SK-N-SH (cell line): ENCODE measurements at regions not wholly inside any gene's neighbourhood (a gene's known extent, or its start where the extent isn't known, plus 50 kb on each side); places are given as distances from the start of the nearest gene placed in this dataset.

Experiments
- CTCF ChIA-PET: fragments of 300-600, 350-600 bp; formaldehyde crosslinking; extraction: SDS; loops from one replicate; lab custom pipeline; 2021; lab: Yijun Ruan, JAX
- POLR2A ChIA-PET: fragments of 350-600 bp; sonication (Branson Sonifier 250); formaldehyde crosslinking; extraction: SDS; loops from one replicate; lab custom pipeline; 2020; ENCODE audit warnings: antibody characterized with exemption, inconsistent platforms; lab: Yijun Ruan, JAX
- DNase-seq: peaks from one replicate; pipeline ENCODE4 v3.0.0; 2012
- H2AFZ ChIP-seq: fragments of 200-600 bp; sonication (generic); 2 replicates; pipeline ENCODE4 v1.8.1; 2016; ENCODE audit warnings: antibody characterized with exemption, mild to moderate bottlenecking, low read depth
- H3F3A ChIP-seq: fragments of 200-600 bp; sonication (generic); replicated peaks from 2 replicates; pipeline ENCODE3; 2016; ENCODE audit warnings: antibody characterized with exemption, mild to moderate bottlenecking; ENCODE audit not compliant: insufficient read depth
- H3K27ac ChIP-seq, 2 experiments: fragments of 200-500 bp in 1 of 2; fragments of 200-600 bp in 1 of 2; sonication (Bioruptor generic) in 1 of 2; sonication (generic), shearing (Covaris generic) in 1 of 2; 2 replicates each; pipeline versions ENCODE4 v1.5.1 to v1.6.1; 2014 to 2016; ENCODE audit warnings: low read depth in 2 of 2, inconsistent platforms in 1 of 2, low read length in 1 of 2, mild to moderate bottlenecking in 1 of 2, mixed read lengths in 1 of 2
- H3K27me3 ChIP-seq: fragments of 200-600 bp; sonication (generic), shearing (Covaris generic); 2 replicates; pipeline ENCODE4 v1.6.1; 2016; ENCODE audit warnings: mixed run types; ENCODE audit not compliant: insufficient read depth
- H3K36me3 ChIP-seq, 2 experiments: fragments of 200-500 bp in 1 of 2; fragments of 200-600 bp in 1 of 2; sonication (Bioruptor generic) in 1 of 2; sonication (generic) in 1 of 2; replicated peaks in 1 of 2; 2 replicates each; pipeline versions ENCODE3 to v1.5.1; 2014 to 2016; ENCODE audit warnings: low read length in 1 of 2, mild to moderate bottlenecking in 1 of 2; ENCODE audit not compliant: insufficient read depth in 2 of 2, control insufficient read depth in 1 of 2
- H3K4me1 ChIP-seq, 2 experiments: fragments of 200-500 bp in 1 of 2; fragments of 200-600 bp in 1 of 2; sonication (Bioruptor generic) in 1 of 2; sonication (generic), shearing (Covaris generic) in 1 of 2; 2 replicates each; pipeline versions ENCODE4 v1.5.1 to v1.6.1; 2014 to 2016; ENCODE audit warnings: low read depth in 1 of 2, low read length in 1 of 2, mixed run types in 1 of 2; ENCODE audit not compliant: insufficient read depth in 2 of 2, control insufficient read depth in 1 of 2
- H3K4me2 ChIP-seq: fragments of 200-600 bp; sonication (generic), shearing (Covaris generic); 2 replicates; pipeline ENCODE4 v1.6.1; 2017; ENCODE audit warnings: mixed run types
- H3K4me3 ChIP-seq, 2 experiments: fragments of 200-500 bp in 1 of 2; fragments of 200-600 bp in 1 of 2; sonication (Bioruptor generic) in 1 of 2; sonication (generic), shearing (Covaris generic) in 1 of 2; 2 replicates each; pipeline versions ENCODE4 v1.5.1 to v1.8.1; 2014 to 2016; ENCODE audit warnings: low read depth in 2 of 2, inconsistent platforms in 1 of 2, low read length in 1 of 2, mild to moderate bottlenecking in 1 of 2, mixed read lengths in 1 of 2, moderate library complexity in 1 of 2
- H3K79me2 ChIP-seq: fragments of 200-600 bp; sonication (generic); 2 replicates; pipeline ENCODE4 v1.8.1; 2017; ENCODE audit warnings: mild to moderate bottlenecking; ENCODE audit not compliant: insufficient read depth
- H3K9ac ChIP-seq: fragments of 200-600 bp; sonication (generic); 2 replicates; pipeline ENCODE4 v1.6.1; 2017; ENCODE audit warnings: mixed run types
- H3K9me2 ChIP-seq: fragments of 200-600 bp; sonication (generic); 2 replicates; pipeline ENCODE4 v1.6.1; 2017; ENCODE audit warnings: mixed run types
- H3K9me3 ChIP-seq: fragments of 200-600 bp; sonication (generic); 2 replicates; pipeline ENCODE4 v1.6.1; 2017; ENCODE audit warnings: mixed run types, mild to moderate bottlenecking, moderate library complexity
- H4K20me1 ChIP-seq: fragments of 200-600 bp; sonication (generic); 2 replicates; pipeline ENCODE4 v1.6.1; 2017; ENCODE audit warnings: mild to moderate bottlenecking, mixed run types; ENCODE audit not compliant: insufficient read depth
- FOXJ3 ChIP-seq: sonication (generic); formaldehyde crosslinking; IDR thresholded peaks from 2 replicates; pipeline ENCODE4 v1.5.1; 2020; ENCODE audit warnings: mild to moderate bottlenecking, missing genetic modification reagents
- GATA2 ChIP-seq: sonication (generic); formaldehyde crosslinking; IDR thresholded peaks from 2 replicates; pipeline ENCODE4 v1.5.0; 2020; ENCODE audit warnings: mild to moderate bottlenecking, missing genetic modification reagents
- MEF2A ChIP-seq: IDR thresholded peaks from 2 replicates; pipeline ENCODE4 v1.4.0; 2012; ENCODE audit warnings: low read depth, borderline replicate concordance
- MXI1 ChIP-seq: IDR thresholded peaks from 2 replicates; pipeline ENCODE4 v1.6.1; 2012; ENCODE audit warnings: mild to moderate bottlenecking, low read depth, low read length, improper control_type of control experiment
- NFIC ChIP-seq: IDR thresholded peaks from 2 replicates; pipeline ENCODE4 v1.4.0; 2012; ENCODE audit warnings: borderline replicate concordance
- POLR2AphosphoS5 ChIP-seq: IDR thresholded peaks from 2 replicates; pipeline ENCODE4 v1.6.1; 2012; ENCODE audit warnings: low read depth, low read length
- RFX5 ChIP-seq: IDR thresholded peaks from 2 replicates; pipeline ENCODE4 v1.6.1; 2012; ENCODE audit warnings: mild to moderate bottlenecking, improper control_type of control experiment, low read length
- SMC3 ChIP-seq: IDR thresholded peaks from 2 replicates; pipeline ENCODE4 v1.6.1; 2012; ENCODE audit warnings: low read depth, low read length, improper control_type of control experiment
- TAF1 ChIP-seq: IDR thresholded peaks from 2 replicates; pipeline ENCODE4 v1.6.1; 2012; ENCODE audit warnings: low read depth, mild to moderate bottlenecking, low read length, moderate library complexity, borderline replicate concordance
- YY1 ChIP-seq: IDR thresholded peaks from 2 replicates; pipeline ENCODE4 v1.4.0; 2012; ENCODE audit warnings: low read depth, mild to moderate bottlenecking
- WGBS: methylation state at CpG from one replicate; pipeline ENCODE4 v1.1.6; 2017; ENCODE audit warnings: low lambda C conversion rate; 5-methylcytosine and 5-hydroxymethylcytosine counted together
- TF ChIP-seq, protein P1 (sequence below): IDR thresholded peaks from 2 replicates; pipeline ENCODE4; 2012
- TF ChIP-seq, protein P2 (sequence below): fragments of 150-350 bp; IDR thresholded peaks from 2 replicates; pipeline ENCODE4 v1.6.1; 2016; ENCODE audit warnings: mild to moderate bottlenecking, low read depth, low read length
- TF ChIP-seq, protein P3 (sequence below): IDR thresholded peaks from 2 replicates; pipeline ENCODE4 v1.4.0; 2012; ENCODE audit warnings: low read depth, borderline replicate concordance
- TF ChIP-seq, protein P4 (sequence below): IDR thresholded peaks from 2 replicates; pipeline ENCODE4 v1.4.0; 2012; ENCODE audit warnings: low read depth, borderline replicate concordance
- TF ChIP-seq, protein P5 (sequence below): fragments of 150-350 bp; IDR thresholded peaks from 2 replicates; pipeline ENCODE4 v1.6.1; 2017; ENCODE audit warnings: antibody characterized with exemption, low read length, low read depth, borderline replicate concordance
- TF ChIP-seq, protein P6 (sequence below): IDR thresholded peaks from 2 replicates; pipeline ENCODE4 v1.6.1; 2012; ENCODE audit warnings: mild to moderate bottlenecking, low read depth, low read length, moderate library complexity

DNA sequence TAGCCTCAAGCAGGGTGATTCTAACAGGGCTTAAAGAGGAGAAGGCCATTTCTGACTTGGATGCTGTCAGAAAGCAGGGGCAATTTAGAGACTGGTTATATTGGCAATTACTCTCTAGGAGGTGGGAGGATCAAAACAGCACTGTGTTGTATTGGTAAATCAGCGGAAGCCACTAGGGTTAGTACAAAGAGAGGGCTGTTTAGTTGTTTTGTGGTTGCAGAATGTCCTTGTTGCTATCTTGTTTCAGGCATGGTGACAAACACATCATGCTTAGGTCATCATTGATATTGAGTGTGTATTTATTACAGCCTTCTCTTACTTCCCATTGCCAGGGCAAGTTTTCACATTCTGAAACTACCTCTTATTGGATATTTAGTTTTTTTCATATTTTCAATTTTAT, 165.3 kb downstream of the TAF11L14 start (continued):
- TF ChIP-seq SMC3 (no peak), YY1 (no peak), GATA2 (CRISPR knock-in tag) (no peak)
- TF ChIP-seq, protein P1, sequence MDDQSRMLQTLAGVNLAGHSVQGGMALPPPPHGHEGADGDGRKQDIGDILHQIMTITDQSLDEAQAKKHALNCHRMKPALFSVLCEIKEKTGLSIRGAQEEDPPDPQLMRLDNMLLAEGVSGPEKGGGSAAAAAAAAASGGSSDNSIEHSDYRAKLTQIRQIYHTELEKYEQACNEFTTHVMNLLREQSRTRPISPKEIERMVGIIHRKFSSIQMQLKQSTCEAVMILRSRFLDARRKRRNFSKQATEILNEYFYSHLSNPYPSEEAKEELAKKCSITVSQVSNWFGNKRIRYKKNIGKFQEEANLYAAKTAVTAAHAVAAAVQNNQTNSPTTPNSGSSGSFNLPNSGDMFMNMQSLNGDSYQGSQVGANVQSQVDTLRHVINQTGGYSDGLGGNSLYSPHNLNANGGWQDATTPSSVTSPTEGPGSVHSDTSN: no peak
- TF ChIP-seq, protein P2, sequence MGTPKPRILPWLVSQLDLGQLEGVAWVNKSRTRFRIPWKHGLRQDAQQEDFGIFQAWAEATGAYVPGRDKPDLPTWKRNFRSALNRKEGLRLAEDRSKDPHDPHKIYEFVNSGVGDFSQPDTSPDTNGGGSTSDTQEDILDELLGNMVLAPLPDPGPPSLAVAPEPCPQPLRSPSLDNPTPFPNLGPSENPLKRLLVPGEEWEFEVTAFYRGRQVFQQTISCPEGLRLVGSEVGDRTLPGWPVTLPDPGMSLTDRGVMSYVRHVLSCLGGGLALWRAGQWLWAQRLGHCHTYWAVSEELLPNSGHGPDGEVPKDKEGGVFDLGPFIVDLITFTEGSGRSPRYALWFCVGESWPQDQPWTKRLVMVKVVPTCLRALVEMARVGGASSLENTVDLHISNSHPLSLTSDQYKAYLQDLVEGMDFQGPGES: no peak

DNA sequence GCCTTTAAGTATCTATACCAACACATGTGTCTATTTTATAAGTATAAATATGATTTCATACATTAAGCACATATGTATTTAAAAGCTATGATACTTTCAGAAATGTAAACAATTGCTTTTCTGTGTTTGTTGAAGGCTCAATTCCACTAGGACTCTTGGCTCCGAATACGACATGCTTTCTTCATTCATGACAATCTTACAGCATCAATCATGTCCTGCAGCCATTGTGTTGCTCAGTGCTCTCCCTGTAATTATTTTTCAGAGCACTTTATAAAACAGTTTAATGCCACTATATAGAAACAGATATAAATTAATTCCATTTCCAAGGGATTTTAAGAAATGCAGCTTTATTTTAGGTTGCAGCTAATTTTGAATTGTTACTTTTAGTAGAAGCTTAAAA, 167.3 kb downstream of the TAF11L14 start:
- ChIA-PET POLR2A (no interaction called here), CTCF (interaction anchor here (0.6 kb wide), 1 partner anchor 251 kb away, joined by 4 read pairs; no protein-coding TSS in a partner anchor)
- no peak overlapping the region for H2AFZ ChIP-seq
- no peak overlapping the region for H3K4me3 ChIP-seq
- WGBS: 16% methylated on average over 2 of the region's 2 CpGs
- DNase-seq: no peak
- no peaks in the 10 kb centered on the region for H4K20me1 ChIP-seq
- H3K9me3 ChIP-seq: no peaks in the 10 kb centered on the region
- H3K4me1 ChIP-seq: no peaks in the 10 kb centered on the region; a peak in 1 of 4 replicates
- no peaks in the 10 kb centered on the region for H3K9me2 ChIP-seq
- no peak overlapping the region for H3K9ac ChIP-seq
- H3F3A ChIP-seq: no peaks in the 10 kb centered on the region
- no peak overlapping the region for H3K4me2 ChIP-seq
- H3K79me2 ChIP-seq: no peaks in the 10 kb centered on the region
- H3K27me3 ChIP-seq: no peaks in the 10 kb centered on the region
- TF ChIP-seq RFX5: no peak
- no peak for TF ChIP-seq MEF2A
- no peak for TF ChIP-seq TAF1
- no peak for TF ChIP-seq MXI1
- TF ChIP-seq, protein P3, sequence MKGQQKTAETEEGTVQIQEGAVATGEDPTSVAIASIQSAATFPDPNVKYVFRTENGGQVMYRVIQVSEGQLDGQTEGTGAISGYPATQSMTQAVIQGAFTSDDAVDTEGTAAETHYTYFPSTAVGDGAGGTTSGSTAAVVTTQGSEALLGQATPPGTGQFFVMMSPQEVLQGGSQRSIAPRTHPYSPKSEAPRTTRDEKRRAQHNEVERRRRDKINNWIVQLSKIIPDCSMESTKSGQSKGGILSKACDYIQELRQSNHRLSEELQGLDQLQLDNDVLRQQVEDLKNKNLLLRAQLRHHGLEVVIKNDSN: no peak
- TF ChIP-seq FOXJ3 (CRISPR knock-in tag): no peak
- TF ChIP-seq, protein P4, sequence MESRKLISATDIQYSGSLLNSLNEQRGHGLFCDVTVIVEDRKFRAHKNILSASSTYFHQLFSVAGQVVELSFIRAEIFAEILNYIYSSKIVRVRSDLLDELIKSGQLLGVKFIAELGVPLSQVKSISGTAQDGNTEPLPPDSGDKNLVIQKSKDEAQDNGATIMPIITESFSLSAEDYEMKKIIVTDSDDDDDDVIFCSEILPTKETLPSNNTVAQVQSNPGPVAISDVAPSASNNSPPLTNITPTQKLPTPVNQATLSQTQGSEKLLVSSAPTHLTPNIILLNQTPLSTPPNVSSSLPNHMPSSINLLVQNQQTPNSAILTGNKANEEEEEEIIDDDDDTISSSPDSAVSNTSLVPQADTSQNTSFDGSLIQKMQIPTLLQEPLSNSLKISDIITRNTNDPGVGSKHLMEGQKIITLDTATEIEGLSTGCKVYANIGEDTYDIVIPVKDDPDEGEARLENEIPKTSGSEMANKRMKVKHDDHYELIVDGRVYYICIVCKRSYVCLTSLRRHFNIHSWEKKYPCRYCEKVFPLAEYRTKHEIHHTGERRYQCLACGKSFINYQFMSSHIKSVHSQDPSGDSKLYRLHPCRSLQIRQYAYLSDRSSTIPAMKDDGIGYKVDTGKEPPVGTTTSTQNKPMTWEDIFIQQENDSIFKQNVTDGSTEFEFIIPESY: no peak
- no peak for TF ChIP-seq YY1
- TF ChIP-seq, protein P5, sequence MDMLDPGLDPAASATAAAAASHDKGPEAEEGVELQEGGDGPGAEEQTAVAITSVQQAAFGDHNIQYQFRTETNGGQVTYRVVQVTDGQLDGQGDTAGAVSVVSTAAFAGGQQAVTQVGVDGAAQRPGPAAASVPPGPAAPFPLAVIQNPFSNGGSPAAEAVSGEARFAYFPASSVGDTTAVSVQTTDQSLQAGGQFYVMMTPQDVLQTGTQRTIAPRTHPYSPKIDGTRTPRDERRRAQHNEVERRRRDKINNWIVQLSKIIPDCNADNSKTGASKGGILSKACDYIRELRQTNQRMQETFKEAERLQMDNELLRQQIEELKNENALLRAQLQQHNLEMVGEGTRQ: no peak
- TF ChIP-seq, protein P6, sequence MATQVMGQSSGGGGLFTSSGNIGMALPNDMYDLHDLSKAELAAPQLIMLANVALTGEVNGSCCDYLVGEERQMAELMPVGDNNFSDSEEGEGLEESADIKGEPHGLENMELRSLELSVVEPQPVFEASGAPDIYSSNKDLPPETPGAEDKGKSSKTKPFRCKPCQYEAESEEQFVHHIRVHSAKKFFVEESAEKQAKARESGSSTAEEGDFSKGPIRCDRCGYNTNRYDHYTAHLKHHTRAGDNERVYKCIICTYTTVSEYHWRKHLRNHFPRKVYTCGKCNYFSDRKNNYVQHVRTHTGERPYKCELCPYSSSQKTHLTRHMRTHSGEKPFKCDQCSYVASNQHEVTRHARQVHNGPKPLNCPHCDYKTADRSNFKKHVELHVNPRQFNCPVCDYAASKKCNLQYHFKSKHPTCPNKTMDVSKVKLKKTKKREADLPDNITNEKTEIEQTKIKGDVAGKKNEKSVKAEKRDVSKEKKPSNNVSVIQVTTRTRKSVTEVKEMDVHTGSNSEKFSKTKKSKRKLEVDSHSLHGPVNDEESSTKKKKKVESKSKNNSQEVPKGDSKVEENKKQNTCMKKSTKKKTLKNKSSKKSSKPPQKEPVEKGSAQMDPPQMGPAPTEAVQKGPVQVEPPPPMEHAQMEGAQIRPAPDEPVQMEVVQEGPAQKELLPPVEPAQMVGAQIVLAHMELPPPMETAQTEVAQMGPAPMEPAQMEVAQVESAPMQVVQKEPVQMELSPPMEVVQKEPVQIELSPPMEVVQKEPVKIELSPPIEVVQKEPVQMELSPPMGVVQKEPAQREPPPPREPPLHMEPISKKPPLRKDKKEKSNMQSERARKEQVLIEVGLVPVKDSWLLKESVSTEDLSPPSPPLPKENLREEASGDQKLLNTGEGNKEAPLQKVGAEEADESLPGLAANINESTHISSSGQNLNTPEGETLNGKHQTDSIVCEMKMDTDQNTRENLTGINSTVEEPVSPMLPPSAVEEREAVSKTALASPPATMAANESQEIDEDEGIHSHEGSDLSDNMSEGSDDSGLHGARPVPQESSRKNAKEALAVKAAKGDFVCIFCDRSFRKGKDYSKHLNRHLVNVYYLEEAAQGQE: no peak
- no peak for TF ChIP-seq NFIC
- TF ChIP-seq, protein P1: no peak
- no peak for TF ChIP-seq POLR2AphosphoS5
- H3K27ac ChIP-seq: no peak overlapping the region
- H3K36me3 ChIP-seq: no peaks in the 10 kb centered on the region
